GM12878 (cell line): ENCODE measurements at regions not wholly inside any gene's neighbourhood (a gene's known extent, or its start where the extent isn't known, plus 50 kb on each side); places are given as distances from the start of the nearest gene placed in this dataset.

Experiments
- ATAC-seq: fragments of 200-7000 bp; cut with Tn5 transposase; 3 replicates; pipeline ENCODE4 v1.9.1; 2020; ENCODE audit warnings: mild to moderate bottlenecking, moderate library complexity
- BruUV-seq: library from RNA; stranded (reverse); fragments of 400-500 nt; replicated peaks from 2 replicates; lab custom pipeline; 2021; lab: Mats Ljungman, UMichigan
- CTCF ChIA-PET: fragments of 300-600 bp; sonication (Branson Sonifier 250); formaldehyde crosslinking; extraction: SDS; loops from one replicate; lab custom pipeline; 2021; ENCODE audit warnings: inconsistent platforms; lab: Yijun Ruan, JAX
- POLR2A ChIA-PET: fragments of 350-600 bp; formaldehyde crosslinking; extraction: SDS; loops from one replicate; lab custom pipeline; 2021; ENCODE audit warnings: inconsistent platforms; lab: Charles Lee
- RAD21 ChIA-PET: fragments of 300-600 bp; sonication (Branson Sonifier 250); formaldehyde crosslinking; loops from one replicate; lab custom pipeline; 2023; ENCODE audit warnings: antibody characterized with exemption; ENCODE audit not compliant: unreplicated experiment; lab: Charles Lee
- SMC1A ChIA-PET: fragments of 300-600 bp; sonication (Branson Sonifier 250); formaldehyde crosslinking; loops from one replicate; lab custom pipeline; 2023; ENCODE audit not compliant: unreplicated experiment, uncharacterized antibody; lab: Charles Lee
- DNase-seq: peaks from one replicate; pipeline ENCODE4 v3.0.0-alpha.2; 2011; ENCODE audit warnings: low read depth, low spot score
- FAIRE-seq: peaks from 3 replicates; lab custom pipeline; 2011; peaks lifted over from hg19 to GRCh38; lab: Jason Lieb, UNC
- H2AFZ ChIP-seq: 2 replicates; pipeline ENCODE4 v1.6.0; 2011; ENCODE audit warnings: low read depth, low read length, control low read depth; ENCODE audit not compliant: control insufficient read depth
- H3K27ac ChIP-seq: 2 replicates; pipeline ENCODE4 v1.5.1; 2011; ENCODE audit warnings: control low read depth; ENCODE audit not compliant: control insufficient read depth, insufficient read depth
- H3K27me3 ChIP-seq, 2 experiments: replicated peaks in 1 of 2; 2 replicates each; pipeline versions ENCODE4 v1.6.0 to v1.6.1; 2011; ENCODE audit warnings: low read length in 1 of 2; ENCODE audit not compliant: control insufficient read depth in 2 of 2, insufficient read depth in 2 of 2
- H3K36me3 ChIP-seq, 2 experiments: 2 replicates each; pipeline ENCODE4 v1.5.1; 2011; ENCODE audit warnings: low read length in 1 of 2; ENCODE audit not compliant: control insufficient read depth in 2 of 2, insufficient read depth in 2 of 2
- H3K4me1 ChIP-seq: 2 replicates; pipeline ENCODE4 v1.6.1; 2011; ENCODE audit warnings: mild to moderate bottlenecking, low read length, moderate library complexity, mixed read lengths; ENCODE audit not compliant: control insufficient read depth, insufficient read depth
- H3K4me2 ChIP-seq: 2 replicates; pipeline ENCODE4 v1.6.0; 2011; ENCODE audit warnings: control low read depth; ENCODE audit not compliant: control insufficient read depth, insufficient read depth
- H3K4me3 ChIP-seq: fragments of 200-600 bp; sonication (generic); 2 replicates; pipeline ENCODE4 v1.5.1; 2016
- H3K79me2 ChIP-seq: 2 replicates; pipeline ENCODE4 v1.6.0; 2011; ENCODE audit warnings: low read length; ENCODE audit not compliant: control insufficient read depth, insufficient read depth
- H3K9ac ChIP-seq: 2 replicates; pipeline ENCODE4 v1.8.0; 2011; ENCODE audit warnings: low read length, control low read depth, mixed read lengths; ENCODE audit not compliant: control insufficient read depth, insufficient read depth
- H3K9me3 ChIP-seq: replicated peaks from 3 replicates; pipeline ENCODE4 v1.5.1; 2011; ENCODE audit warnings: mild to moderate bottlenecking, low read length; ENCODE audit not compliant: control insufficient read depth, insufficient read depth
- H4K20me1 ChIP-seq: 2 replicates; pipeline ENCODE4 v1.6.0; 2011; ENCODE audit not compliant: control insufficient read depth, insufficient read depth
- ATF2 ChIP-seq: IDR thresholded peaks from 2 replicates; pipeline ENCODE4 v1.6.1; 2012; ENCODE audit warnings: low read length, inconsistent platforms
- BMI1 ChIP-seq: fragments of 450-650 bp; IDR thresholded peaks from 2 replicates; pipeline ENCODE4 v1.6.1; 2016; ENCODE audit warnings: mild to moderate bottlenecking, moderate library complexity, borderline replicate concordance
- RAD51 ChIP-seq: fragments of 450-650 bp; IDR thresholded peaks from 2 replicates; pipeline ENCODE4 v1.6.1; 2016; ENCODE audit warnings: moderate library complexity, mild to moderate bottlenecking, inconsistent platforms
- SUZ12 ChIP-seq: fragments of 200-600 bp; sonication (generic); IDR thresholded peaks from one replicate; pipeline ENCODE4 v1.6.1; 2018; ENCODE audit warnings: antibody characterized with exemption, mild to moderate bottlenecking; ENCODE audit not compliant: unreplicated experiment
- TARDBP ChIP-seq: IDR thresholded peaks from 2 replicates; pipeline ENCODE4 v1.6.1; 2016; ENCODE audit warnings: borderline replicate concordance
- USF2 ChIP-seq: IDR thresholded peaks from 2 replicates; pipeline ENCODE4 v1.6.1; 2011; ENCODE audit warnings: low read depth, low read length, improper control_type of control experiment, borderline replicate concordance
- ZNF384 ChIP-seq: IDR thresholded peaks from 2 replicates; pipeline ENCODE4 v1.6.1; 2012; ENCODE audit warnings: low read depth, mild to moderate bottlenecking, low read length, improper control_type of control experiment, borderline replicate concordance
- ZNF592 ChIP-seq: fragments of 450-650 bp; IDR thresholded peaks from 2 replicates; pipeline ENCODE4 v1.6.1; 2017; ENCODE audit warnings: mild to moderate bottlenecking, moderate library complexity
- WGBS: methylation state at CpG from one replicate; pipeline ENCODE4 v1.1.6; 2016; ENCODE audit warnings: low lambda C conversion rate; ENCODE audit not compliant: insufficient replicate concordance, insufficient coverage; ENCODE audit errors: missing lambda C conversion rate; 5-methylcytosine and 5-hydroxymethylcytosine counted together
- in situ Hi-C: fragments of 300-500 bp; cut with MboI; formaldehyde crosslinking; loops from 9 replicates; pipeline ENCODE4 v1.14.3; 2018; ENCODE audit warnings: mixed read lengths
- intact Hi-C: fragments of 100-400 bp; cut with micrococcal nuclease; formaldehyde crosslinking; loops from one replicate; pipeline ENCODE4 v1.14.2; 2022; ENCODE audit not compliant: unreplicated experiment
- TF ChIP-seq, protein P1 (sequence below): fragments of 450-650 bp; IDR thresholded peaks from 2 replicates; pipeline ENCODE4 v1.6.1; 2017; ENCODE audit warnings: low read depth, mild to moderate bottlenecking, moderate library complexity
- TF ChIP-seq, protein P2 (sequence below): fragments of 450-650 bp; IDR thresholded peaks from 2 replicates; pipeline ENCODE4 v1.6.1; 2016; ENCODE audit warnings: mild to moderate bottlenecking, moderate library complexity, borderline replicate concordance

DNA sequence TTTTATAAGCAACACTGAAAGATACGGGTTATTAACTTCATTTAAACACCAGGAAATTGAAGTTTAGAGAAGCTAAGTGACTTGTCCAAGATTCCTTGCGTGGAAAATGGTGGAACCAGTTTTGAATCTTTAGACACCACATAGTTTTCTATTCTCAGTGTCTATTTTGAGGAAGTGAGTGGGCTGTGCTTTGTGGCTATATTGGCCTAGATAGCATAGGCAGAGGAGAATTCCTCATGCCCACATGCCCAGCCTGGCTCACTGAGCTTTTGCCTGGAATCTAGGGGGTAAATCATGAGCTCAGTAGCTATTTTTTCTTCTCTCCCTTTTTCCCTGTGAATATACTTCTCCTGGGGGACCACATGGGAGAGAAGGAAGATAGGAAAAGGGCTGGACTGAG, 431.3 kb downstream of the HS3ST3B1 start:
- ChIA-PET SMC1A (no interaction called here), RAD21 (no interaction called here), POLR2A (no interaction called here), CTCF (interaction anchor here (0.7 kb wide), 1 partner anchor 13 kb away, joined by 3 read pairs; no protein-coding TSS in a partner anchor)
- Histone ChIP-seq H3K79me2 (no peaks in the 10 kb centered on the region), H3K4me3 (no peak overlapping the region), H3K4me2 (no peak overlapping the region), H3K9me3 (no peaks in the 10 kb centered on the region), H2AFZ (no peak overlapping the region), H3K36me3 (no peaks in the 10 kb centered on the region), H3K27me3 (no peaks in the 10 kb centered on the region), H3K4me1 (no peaks in the 10 kb centered on the region), H3K9ac (no peak overlapping the region), H3K27ac (no peak overlapping the region), H4K20me1 (no peaks in the 10 kb centered on the region)
- in situ Hi-C loops (no loop called here), intact Hi-C loops (loop anchor here (10.0 kb wide), 1 partner anchor 67 kb away; no protein-coding TSS in a partner anchor)
- 3% methylated on average over 2 of the region's 2 CpGs for WGBS
- FAIRE-seq (no peak), ATAC-seq (no peak), DNase-seq (no peak)
- no TSS peak for BruUV-seq
- TF ChIP-seq USF2 (no peak), TARDBP (no peak), RAD51 (no peak), ATF2 (no peak), ZNF592 (no peak), SUZ12 (no peak), BMI1 (no peak), ZNF384 (no peak)
- TF ChIP-seq, protein P1, sequence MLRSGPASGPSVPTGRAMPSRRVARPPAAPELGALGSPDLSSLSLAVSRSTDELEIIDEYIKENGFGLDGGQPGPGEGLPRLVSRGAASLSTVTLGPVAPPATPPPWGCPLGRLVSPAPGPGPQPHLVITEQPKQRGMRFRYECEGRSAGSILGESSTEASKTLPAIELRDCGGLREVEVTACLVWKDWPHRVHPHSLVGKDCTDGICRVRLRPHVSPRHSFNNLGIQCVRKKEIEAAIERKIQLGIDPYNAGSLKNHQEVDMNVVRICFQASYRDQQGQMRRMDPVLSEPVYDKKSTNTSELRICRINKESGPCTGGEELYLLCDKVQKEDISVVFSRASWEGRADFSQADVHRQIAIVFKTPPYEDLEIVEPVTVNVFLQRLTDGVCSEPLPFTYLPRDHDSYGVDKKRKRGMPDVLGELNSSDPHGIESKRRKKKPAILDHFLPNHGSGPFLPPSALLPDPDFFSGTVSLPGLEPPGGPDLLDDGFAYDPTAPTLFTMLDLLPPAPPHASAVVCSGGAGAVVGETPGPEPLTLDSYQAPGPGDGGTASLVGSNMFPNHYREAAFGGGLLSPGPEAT = no peak
- TF ChIP-seq, protein P2, sequence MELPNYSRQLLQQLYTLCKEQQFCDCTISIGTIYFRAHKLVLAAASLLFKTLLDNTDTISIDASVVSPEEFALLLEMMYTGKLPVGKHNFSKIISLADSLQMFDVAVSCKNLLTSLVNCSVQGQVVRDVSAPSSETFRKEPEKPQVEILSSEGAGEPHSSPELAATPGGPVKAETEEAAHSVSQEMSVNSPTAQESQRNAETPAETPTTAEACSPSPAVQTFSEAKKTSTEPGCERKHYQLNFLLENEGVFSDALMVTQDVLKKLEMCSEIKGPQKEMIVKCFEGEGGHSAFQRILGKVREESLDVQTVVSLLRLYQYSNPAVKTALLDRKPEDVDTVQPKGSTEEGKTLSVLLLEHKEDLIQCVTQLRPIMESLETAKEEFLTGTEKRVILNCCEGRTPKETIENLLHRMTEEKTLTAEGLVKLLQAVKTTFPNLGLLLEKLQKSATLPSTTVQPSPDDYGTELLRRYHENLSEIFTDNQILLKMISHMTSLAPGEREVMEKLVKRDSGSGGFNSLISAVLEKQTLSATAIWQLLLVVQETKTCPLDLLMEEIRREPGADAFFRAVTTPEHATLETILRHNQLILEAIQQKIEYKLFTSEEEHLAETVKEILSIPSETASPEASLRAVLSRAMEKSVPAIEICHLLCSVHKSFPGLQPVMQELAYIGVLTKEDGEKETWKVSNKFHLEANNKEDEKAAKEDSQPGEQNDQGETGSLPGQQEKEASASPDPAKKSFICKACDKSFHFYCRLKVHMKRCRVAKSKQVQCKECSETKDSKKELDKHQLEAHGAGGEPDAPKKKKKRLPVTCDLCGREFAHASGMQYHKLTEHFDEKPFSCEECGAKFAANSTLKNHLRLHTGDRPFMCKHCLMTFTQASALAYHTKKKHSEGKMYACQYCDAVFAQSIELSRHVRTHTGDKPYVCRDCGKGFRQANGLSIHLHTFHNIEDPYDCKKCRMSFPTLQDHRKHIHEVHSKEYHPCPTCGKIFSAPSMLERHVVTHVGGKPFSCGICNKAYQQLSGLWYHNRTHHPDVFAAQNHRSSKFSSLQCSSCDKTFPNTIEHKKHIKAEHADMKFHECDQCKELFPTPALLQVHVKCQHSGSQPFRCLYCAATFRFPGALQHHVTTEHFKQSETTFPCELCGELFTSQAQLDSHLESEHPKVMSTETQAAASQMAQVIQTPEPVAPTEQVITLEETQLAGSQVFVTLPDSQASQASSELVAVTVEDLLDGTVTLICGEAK = no peak
